DND-41 (cell line): ENCODE measurements at regions not wholly inside any gene's neighbourhood (a gene's known extent, or its start where the extent isn't known, plus 50 kb on each side); places are given as distances from the start of the nearest gene placed in this dataset.

Experiments
- ATAC-seq: fragments of 200-7000 bp; cut with Tn5 transposase; 3 replicates; pipeline ENCODE4 v1.9.1; 2021; ENCODE audit warnings: low read depth; ENCODE audit not compliant: insufficient read depth
- DNase-seq: peaks from one replicate; pipeline ENCODE4 v3.0.0-alpha.2; 2020
- H2AFZ ChIP-seq: 2 replicates; pipeline ENCODE4 v1.6.0; 2012; ENCODE audit warnings: low read depth, low read length
- H3K27ac ChIP-seq: 2 replicates; pipeline ENCODE4 v1.5.1; 2012; ENCODE audit warnings: low read length, inconsistent platforms
- H3K27me3 ChIP-seq: fragments of 200-600 bp; sonication (generic); 2 replicates; pipeline ENCODE4 v1.6.0; 2012; ENCODE audit warnings: low read length, mild to moderate bottlenecking, inconsistent platforms; ENCODE audit not compliant: insufficient read depth, poor library complexity
- H3K36me3 ChIP-seq: 2 replicates; pipeline ENCODE4 v1.5.1; 2012; ENCODE audit warnings: low read length, inconsistent platforms; ENCODE audit not compliant: insufficient read depth
- H3K4me1 ChIP-seq: 2 replicates; pipeline ENCODE4 v1.5.1; 2012; ENCODE audit warnings: mild to moderate bottlenecking, low read length; ENCODE audit not compliant: insufficient read depth
- H3K4me2 ChIP-seq: 2 replicates; pipeline ENCODE4 v1.6.0; 2012; ENCODE audit warnings: mild to moderate bottlenecking, moderate library complexity, low read length, inconsistent platforms; ENCODE audit not compliant: insufficient read depth
- H3K4me3 ChIP-seq, 2 experiments: fragments of 200-600 bp in 1 of 2; shearing (Covaris generic) in 1 of 2; 2 replicates each; pipeline ENCODE4 v1.5.1; 2012 to 2016; ENCODE audit warnings: inconsistent platforms in 2 of 2, low read length in 2 of 2, mild to moderate bottlenecking in 2 of 2, low read depth in 1 of 2, moderate library complexity in 1 of 2
- H3K79me2 ChIP-seq: 2 replicates; pipeline ENCODE4 v1.6.0; 2012; ENCODE audit warnings: low read length, inconsistent platforms; ENCODE audit not compliant: insufficient read depth
- H3K9ac ChIP-seq: 2 replicates; pipeline ENCODE4 v1.6.0; 2012; ENCODE audit warnings: low read depth, mild to moderate bottlenecking, inconsistent platforms, low read length, moderate library complexity
- H3K9me3 ChIP-seq: 2 replicates; pipeline ENCODE4 v1.5.1; 2012; ENCODE audit warnings: low read length, moderate library complexity, mild to moderate bottlenecking, inconsistent platforms; ENCODE audit not compliant: insufficient read depth, severe bottlenecking
- H4K20me1 ChIP-seq: 2 replicates; pipeline ENCODE4 v1.6.0; 2012; ENCODE audit warnings: low read length; ENCODE audit not compliant: insufficient read depth
- EZH2 ChIP-seq: IDR thresholded peaks from 3 replicates; pipeline ENCODE4 v1.6.1; 2012; ENCODE audit warnings: borderline replicate concordance, low read depth, mild to moderate bottlenecking, moderate library complexity, low read length, inconsistent platforms; ENCODE audit not compliant: severe bottlenecking
- TF ChIP-seq, protein P1 (sequence below): IDR thresholded peaks from 2 replicates; pipeline ENCODE4 v1.5.1; 2012; ENCODE audit warnings: borderline replicate concordance, low read length, moderate library complexity, mild to moderate bottlenecking; ENCODE audit not compliant: poor library complexity, severe bottlenecking; ENCODE audit errors: extremely low read depth

DNA sequence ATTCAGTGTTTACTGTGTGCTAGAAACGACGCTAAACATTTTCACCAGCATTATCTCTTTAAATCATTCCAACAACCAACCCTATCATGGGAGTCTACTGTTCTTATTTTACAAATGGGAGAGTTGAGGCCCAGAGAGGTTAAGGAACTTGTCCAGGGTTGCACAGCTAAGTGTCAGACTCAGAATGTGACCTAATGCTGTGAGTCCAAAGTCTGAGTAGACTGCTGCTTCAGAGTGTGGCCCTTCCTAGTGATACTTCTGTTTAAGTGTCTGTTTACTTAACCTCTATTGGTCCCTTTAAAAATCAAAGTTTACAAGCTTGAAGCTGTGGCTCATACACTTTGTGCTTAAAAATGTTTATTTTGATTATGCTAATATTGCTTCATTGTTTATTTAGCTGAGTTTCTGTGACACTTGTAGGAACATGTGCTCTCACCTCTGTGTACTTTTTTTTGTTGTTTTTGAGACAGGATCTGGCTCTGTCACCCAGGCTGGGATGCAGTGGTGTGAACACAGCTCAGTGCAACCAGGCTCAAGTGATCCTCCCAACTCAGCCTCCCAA is 84.4 kb upstream of the SYPL1 start:
- no peaks in the 10 kb centered on the region for H3K36me3 ChIP-seq
- H3K4me1 ChIP-seq, result no peaks in the 10 kb centered on the region
- DNase-seq (no peak), ATAC-seq (no peak)
- no peak for TF ChIP-seq EZH2
- H3K9me3 ChIP-seq, result no peaks in the 10 kb centered on the region
- H3K27ac ChIP-seq, result no peak overlapping the region
- no peak overlapping the region for H3K4me2 ChIP-seq
- H3K27me3 ChIP-seq, result peaks cover 43% of the 10 kb centered on the region
- H4K20me1 ChIP-seq, result no peaks in the 10 kb centered on the region
- H3K4me3 ChIP-seq, result no peak overlapping the region
- no peak overlapping the region for H3K9ac ChIP-seq
- no peak overlapping the region for H2AFZ ChIP-seq
- H3K79me2 ChIP-seq, result no peaks in the 10 kb centered on the region

DNA sequence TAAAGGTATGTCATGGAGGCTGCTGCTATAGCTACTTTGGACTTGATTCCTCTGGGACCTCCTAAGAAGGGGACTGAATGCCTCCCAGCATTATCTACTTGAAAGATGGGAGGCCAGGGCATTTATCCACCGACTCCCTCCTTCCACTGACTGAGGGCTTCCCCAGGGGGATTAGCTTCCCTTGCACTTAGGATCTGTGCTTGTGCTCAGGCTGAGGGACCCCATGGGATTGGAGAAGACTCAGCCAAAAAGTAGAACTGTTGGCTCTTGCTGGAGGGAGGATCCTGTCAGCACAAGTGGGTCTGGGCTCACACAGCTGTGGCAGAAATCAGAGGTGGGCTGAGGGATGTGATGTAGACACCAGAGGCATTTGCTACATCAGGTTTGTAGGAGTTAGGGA is 81.5 kb upstream of the SYPL1 start:
- H3K4me2 ChIP-seq, result no peak overlapping the region
- no peaks in the 10 kb centered on the region for H3K9me3 ChIP-seq
- no peak overlapping the region for H3K4me3 ChIP-seq
- no peak overlapping the region for H3K27ac ChIP-seq
- DNase-seq (no peak), ATAC-seq (no peak)
- no peaks in the 10 kb centered on the region for H4K20me1 ChIP-seq
- no peaks in the 10 kb centered on the region for H3K4me1 ChIP-seq
- TF ChIP-seq, protein P1, sequence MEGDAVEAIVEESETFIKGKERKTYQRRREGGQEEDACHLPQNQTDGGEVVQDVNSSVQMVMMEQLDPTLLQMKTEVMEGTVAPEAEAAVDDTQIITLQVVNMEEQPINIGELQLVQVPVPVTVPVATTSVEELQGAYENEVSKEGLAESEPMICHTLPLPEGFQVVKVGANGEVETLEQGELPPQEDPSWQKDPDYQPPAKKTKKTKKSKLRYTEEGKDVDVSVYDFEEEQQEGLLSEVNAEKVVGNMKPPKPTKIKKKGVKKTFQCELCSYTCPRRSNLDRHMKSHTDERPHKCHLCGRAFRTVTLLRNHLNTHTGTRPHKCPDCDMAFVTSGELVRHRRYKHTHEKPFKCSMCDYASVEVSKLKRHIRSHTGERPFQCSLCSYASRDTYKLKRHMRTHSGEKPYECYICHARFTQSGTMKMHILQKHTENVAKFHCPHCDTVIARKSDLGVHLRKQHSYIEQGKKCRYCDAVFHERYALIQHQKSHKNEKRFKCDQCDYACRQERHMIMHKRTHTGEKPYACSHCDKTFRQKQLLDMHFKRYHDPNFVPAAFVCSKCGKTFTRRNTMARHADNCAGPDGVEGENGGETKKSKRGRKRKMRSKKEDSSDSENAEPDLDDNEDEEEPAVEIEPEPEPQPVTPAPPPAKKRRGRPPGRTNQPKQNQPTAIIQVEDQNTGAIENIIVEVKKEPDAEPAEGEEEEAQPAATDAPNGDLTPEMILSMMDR, result no peak
- no peak for TF ChIP-seq EZH2
- no peaks in the 10 kb centered on the region for H3K79me2 ChIP-seq
- no peak overlapping the region for H2AFZ ChIP-seq
- H3K36me3 ChIP-seq, result no peaks in the 10 kb centered on the region
- H3K27me3 ChIP-seq, result peaks cover 50% of the 10 kb centered on the region
- H3K9ac ChIP-seq, result no peak overlapping the region

DNA sequence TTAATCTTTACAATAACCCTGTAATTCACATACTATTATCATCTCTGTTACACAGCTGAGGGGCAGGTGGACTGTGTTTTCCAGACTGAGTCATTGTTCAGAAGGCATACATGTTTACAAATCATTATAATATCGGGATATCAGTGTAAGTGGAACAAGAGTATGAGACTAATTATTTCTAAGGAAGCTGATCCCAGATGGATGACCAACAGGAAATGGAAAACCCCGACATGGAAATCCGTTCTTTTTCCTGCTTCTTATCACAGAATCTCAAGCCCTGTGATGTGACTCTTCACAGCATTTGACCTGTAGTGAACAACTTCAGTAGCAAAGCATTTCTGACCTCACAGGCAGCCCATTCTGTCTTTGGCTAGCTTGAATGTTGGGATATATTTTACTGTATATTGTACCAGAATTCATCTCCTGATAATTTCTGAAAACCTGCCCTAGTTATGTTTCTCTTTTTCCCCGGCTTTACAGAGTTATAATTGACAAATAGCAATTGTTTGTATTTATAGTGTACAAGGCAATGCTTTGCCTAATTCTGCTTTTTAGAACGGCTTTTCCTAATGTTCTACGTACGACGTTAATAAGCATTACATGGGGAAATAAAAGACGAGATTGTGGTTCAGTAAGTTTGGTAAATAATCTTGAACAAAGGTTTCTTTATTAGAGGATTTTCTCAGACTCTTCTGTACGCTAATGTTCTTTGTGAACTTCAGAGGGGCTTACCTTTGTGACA is 78.6 kb upstream of the SYPL1 start:
- H3K4me2 ChIP-seq, result no peak overlapping the region
- H2AFZ ChIP-seq, result no peak overlapping the region
- H3K4me3 ChIP-seq, result no peak overlapping the region
- no peaks in the 10 kb centered on the region for H3K4me1 ChIP-seq
- H4K20me1 ChIP-seq, result no peaks in the 10 kb centered on the region
- H3K36me3 ChIP-seq, result no peaks in the 10 kb centered on the region
- H3K27ac ChIP-seq, result no peak overlapping the region
- peaks cover 57% of the 10 kb centered on the region for H3K27me3 ChIP-seq
- H3K9me3 ChIP-seq, result no peaks in the 10 kb centered on the region
- DNase-seq, result no peak
- no peak overlapping the region for H3K9ac ChIP-seq
- no peaks in the 10 kb centered on the region for H3K79me2 ChIP-seq
- TF ChIP-seq, protein P1, result no peak
- no peak for TF ChIP-seq EZH2
- no peak for ATAC-seq

DNA sequence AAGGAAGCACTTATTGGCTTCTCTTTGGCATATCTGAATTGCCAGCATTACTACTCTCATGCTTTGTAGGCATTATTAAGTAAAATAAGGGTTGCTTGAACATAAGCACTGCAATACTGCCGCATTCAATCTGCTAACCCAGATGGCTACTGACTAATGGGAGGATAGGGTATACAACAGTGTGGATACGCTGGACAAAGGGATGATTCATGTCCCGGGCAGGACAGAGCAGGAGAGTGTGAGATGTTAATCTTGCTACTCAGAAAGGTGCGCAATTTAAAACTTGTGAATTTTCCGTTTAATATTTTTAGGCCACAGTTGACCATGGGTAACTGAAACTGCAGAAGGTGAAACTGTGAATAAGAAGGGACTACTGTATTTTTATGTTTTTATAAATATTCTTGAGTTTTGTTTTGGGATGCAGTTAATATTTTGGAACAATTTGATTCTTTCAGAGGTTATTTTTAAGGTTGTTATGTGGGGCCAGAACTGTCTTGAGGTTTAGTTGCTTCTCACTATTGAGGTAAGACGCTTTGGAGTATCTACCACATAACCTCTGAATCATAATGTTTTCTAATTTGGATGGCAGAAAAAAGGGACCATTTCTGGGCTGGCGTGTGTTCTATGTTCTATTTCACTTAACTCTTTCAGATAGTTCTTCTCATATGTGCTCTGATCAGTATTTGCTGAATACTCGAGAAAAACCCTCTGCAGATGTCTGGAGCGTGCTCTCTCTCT is 75.7 kb upstream of the SYPL1 start:
- TF ChIP-seq EZH2, result no peak
- TF ChIP-seq, protein P1, result no peak
- Histone ChIP-seq H3K4me3 (no peak overlapping the region), H3K4me1 (no peaks in the 10 kb centered on the region), H2AFZ (no peak overlapping the region), H4K20me1 (no peaks in the 10 kb centered on the region), H3K27ac (no peak overlapping the region), H3K9ac (no peak overlapping the region), H3K79me2 (no peaks in the 10 kb centered on the region), H3K36me3 (no peaks in the 10 kb centered on the region), H3K4me2 (no peak overlapping the region), H3K9me3 (no peaks in the 10 kb centered on the region), H3K27me3 (peaks cover 48% of the 10 kb centered on the region)
- no peak for DNase-seq
- no peak for ATAC-seq
